ENCODE measurements at regions not wholly inside any gene's neighbourhood (a gene's known extent, or its start where the extent isn't known, plus 50 kb on each side); places are given as distances from the start of the nearest gene placed in this dataset.

DNA sequence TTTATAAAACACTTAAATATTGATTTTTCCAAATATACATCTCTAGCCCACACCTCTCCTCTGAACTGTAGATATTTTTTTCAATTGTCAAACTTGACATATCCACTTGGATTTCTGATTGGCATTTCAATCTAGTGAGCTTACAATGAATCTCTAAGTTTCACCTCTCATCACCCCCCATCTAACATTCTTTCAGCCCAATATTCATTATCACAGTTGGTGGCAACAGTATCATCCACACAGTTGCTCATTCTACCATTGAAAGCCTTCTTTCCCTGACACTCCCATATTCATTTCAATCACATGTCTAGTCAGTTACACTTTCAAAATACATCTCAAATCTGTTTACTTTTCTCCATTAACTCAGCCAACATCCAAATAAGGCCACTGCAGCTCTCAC is 385.2 kb downstream of the PCDH20 start:
- DNase-seq, result no peak

GRCh38 chr13:61029064-61029463 is 386.6 kb downstream of the PCDH20 start:
- no peak for DNase-seq

DNA sequence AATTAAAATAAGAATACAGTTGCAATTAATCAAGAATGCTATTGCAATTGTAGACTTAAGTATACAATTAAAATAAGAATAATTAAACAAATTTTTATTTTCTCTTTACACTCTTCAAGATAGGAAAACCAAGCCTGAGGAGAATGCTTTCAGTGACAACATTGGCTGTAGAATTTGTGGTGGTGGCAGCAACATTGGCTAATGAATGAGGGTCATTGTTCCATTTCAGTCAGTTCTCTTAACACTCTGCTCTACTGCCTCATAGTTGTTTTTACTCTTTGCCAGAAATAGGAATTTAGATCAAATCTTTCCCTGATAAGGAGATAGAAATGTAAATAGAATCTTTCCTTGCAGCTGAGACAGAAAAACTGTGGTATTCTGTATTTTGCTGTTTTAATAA is 391.6 kb downstream of the PCDH20 start:
- DNase-seq, result no peak

DNA sequence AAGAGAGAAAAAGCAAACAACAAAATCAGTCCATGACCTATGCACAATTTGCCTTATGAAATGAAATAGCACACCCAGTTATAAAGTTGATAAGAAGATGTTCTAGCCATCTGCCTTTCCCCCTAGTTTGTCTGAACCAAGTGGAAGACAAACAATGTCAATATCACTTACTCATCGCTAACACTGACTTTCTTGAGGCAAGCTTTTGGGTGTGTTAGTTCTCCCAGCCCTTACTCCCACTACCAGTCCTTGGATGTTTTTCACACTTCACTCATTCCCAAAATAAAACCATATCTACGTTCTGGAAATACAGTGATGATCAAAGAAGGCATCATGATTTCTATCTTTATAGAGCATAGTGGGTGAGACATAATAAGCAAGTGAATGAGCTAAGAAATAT is 393.8 kb downstream of the PCDH20 start:
- no peak for DNase-seq

- no peak for DNase-seq
Measured at GRCh38 chr13:61013796-61014195, 401.9 kb downstream of the PCDH20 start.

DNA sequence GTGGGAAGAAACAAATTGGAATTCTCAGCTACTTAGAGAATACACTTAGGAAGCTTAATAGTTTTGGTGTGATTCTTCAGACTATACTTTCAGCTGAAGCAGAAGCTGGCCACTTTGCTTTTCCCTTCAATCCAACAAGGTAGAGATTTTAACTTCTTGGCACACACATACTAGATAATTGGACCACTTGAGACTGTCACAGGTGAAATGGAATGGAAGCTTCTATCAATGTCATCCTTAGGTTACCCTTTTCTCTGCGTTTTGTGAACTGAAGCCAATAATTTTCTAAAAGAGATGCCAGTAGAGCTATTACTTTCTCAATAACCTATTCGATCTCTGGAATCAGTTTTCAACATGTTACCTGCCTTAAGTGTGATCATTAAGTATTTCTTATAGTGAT is 405.3 kb downstream of the PCDH20 start:
- DNase-seq, result no peak

DNA sequence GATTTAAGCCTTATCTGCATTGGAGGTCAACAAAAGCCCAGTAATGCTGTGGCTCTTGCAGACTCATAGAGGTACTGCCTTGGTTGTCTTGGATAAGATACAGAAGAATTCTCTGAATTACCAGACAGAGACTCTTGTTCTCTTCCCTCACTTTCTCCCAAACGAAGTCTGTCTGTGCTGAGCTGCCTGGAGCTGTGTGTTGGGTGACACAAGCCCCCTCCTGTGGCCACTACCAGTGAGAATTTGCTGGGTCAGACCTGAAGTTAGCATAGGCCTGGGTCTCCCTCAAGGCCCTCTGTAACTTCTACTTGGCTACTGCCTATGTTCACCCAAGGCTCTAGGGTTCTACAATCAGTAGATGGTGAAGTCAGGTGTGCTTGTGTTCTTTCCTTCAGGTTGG is 413.0 kb downstream of the PCDH20 start:
- no peak for DNase-seq

- DNase-seq, result no peak
Measured at GRCh38 chr13:60990032-60990733, 425.5 kb downstream of the PCDH20 start.

DNA sequence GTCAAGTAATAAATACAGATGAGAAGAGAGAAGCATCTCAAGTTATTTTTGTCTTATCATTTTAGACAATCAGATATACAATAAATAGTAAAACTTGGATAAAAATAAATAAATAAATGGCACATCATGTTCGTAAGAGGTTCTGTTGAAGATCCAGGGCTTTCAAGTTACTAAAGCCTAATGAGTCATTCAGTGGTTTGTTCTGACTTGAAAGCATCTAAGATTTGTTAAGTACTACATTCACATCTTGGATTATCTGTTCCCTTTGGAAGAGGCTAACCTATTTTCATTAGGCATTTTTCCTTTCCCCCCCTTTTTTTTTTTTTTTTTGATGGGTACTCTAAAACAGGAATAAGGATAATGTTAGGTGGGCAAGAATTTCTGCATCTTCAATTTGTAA is 429.3 kb downstream of the PCDH20 start:
- DNase-seq, result no peak

- no peak for DNase-seq
Measured at GRCh38 chr13:60981407-60981806, 434.2 kb downstream of the PCDH20 start.

GRCh38 chr13:60976367-60976766 is 439.3 kb downstream of the PCDH20 start:
- DNase-seq, result no peak

- DNase-seq, result no peak
Measured at GRCh38 chr13:60974296-60974695, 441.4 kb downstream of the PCDH20 start.

DNA sequence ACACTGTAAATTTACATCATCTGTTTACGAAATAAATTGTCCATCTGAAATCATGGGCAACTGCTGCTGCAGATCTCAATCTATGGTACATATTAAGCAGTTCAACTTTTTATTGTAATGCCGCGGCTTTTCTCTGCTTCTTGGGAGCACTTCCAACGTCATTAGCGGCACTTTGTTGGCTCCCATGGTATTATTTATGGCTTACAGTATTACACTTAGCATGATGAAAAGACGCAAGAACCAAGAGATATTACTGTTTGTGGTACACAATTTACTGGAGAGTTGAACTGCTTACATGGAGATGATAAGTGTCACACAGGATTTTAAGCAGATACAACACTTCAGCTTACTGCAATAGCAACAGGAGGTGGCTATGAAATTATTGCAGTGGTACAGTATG is 442.1 kb downstream of the PCDH20 start:
- no peak for DNase-seq

- no peak for DNase-seq
Measured at GRCh38 chr13:60970736-60971135, 444.9 kb downstream of the PCDH20 start.

GRCh38 chr13:60969656-60970055 is 446.0 kb downstream of the PCDH20 start:
- DNase-seq, result peak; percentile 7

GRCh38 chr13:60959427-60959826 is 456.2 kb downstream of the PCDH20 start:
- no peak for DNase-seq

- DNase-seq, result no peak
Measured at GRCh38 chr13:60957816-60958215, 457.8 kb downstream of the PCDH20 start.

DNA sequence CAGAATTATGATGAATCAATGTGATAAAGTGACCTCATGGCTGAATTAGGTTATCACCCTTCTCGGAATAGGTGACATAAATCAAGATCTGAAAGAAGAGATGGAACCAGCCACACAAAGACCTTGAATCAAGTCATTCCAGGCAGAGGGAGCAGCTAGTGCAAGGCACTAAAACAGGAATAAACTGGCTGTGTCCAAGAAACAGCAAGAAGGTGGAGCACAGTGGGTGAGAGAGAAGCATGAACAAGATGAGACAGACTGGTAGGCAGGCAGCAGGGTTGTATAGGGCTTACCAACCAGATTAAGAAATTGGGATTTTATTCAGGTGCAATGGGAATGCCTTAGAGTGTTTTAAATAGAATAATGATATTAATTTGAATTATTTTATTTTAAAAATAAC is 470.3 kb downstream of the PCDH20 start:
- no peak for DNase-seq

- no peak for DNase-seq
Measured at GRCh38 chr13:60944863-60945262, 470.8 kb downstream of the PCDH20 start.

DNA sequence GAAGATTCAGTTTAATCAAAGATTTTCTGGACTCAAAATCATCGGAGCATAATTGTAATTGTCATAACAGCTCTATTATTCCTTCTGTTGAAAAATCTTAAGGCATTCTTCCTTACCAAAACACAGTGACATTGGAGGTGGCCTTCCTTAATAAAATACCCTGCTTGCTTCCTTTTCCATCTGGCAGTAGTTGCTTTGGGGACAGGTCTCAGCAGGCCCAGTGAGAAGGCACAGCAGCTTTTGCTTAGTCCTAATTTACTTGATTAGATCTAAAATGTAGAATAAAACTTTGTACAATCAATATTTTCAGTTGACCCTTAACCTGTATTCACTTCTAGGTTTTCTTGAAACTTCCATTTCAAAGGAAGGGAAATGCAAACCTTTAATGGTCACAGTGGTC is 471.6 kb downstream of the PCDH20 start:
- no peak for DNase-seq

DNA sequence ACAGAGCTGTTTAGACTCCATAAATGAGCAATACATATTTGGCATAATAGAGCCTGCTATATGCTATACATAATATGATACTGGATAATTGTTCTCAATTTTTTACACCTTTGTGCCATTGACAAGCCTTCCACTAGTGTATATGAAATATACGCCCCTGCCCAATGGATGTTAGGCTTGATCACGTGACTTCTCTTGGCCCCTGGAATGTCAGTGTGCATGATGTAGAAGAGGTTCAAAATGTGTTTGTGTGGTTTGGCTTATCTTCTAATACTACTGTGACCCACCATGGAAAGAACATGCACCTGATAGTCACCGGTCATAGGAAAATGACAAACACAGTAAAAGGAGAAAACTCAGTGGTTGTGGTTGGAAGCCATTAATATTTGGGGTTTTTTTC is 479.4 kb downstream of the PCDH20 start:
- no peak for DNase-seq

- DNase-seq, result no peak
Measured at GRCh38 chr13:60933638-60934037, 482.0 kb downstream of the PCDH20 start.

- DNase-seq, result no peak
Measured at GRCh38 chr13:60931858-60932546, 483.6 kb downstream of the PCDH20 start.

- DNase-seq, result peak; percentile 55
Measured at GRCh38 chr13:60925686-60926085, 490.0 kb downstream of the PCDH20 start.

Measured in muscle of arm (tissue), 1 donor.